Urinary bladder (tissue), 3 donors: ENCODE measurements at regions not wholly inside any gene's neighbourhood (a gene's known extent, or its start where the extent isn't known, plus 50 kb on each side); places are given as distances from the start of the nearest gene placed in this dataset.
"Not testable (repeated sequence)": the region's sequence is repeated elsewhere in the genome, so short reads cannot be mapped to it uniquely, and the experiment has no call there.

ENCODE experiments used
- DNase-seq: peaks from one replicate; pipeline ENCODE4 v3.0.0-alpha.2; 2015; ENCODE audit errors: extremely low spot score
- H3K27ac ChIP-seq: one replicate; pipeline ENCODE4 v1.5.1; 2013; ENCODE audit warnings: low read depth, mild to moderate bottlenecking, moderate library complexity
- H3K36me3 ChIP-seq: one replicate; pipeline ENCODE4 v1.6.1; 2013; ENCODE audit warnings: mild to moderate bottlenecking, moderate library complexity; ENCODE audit not compliant: insufficient read depth
- H3K4me1 ChIP-seq: one replicate; pipeline ENCODE4 v1.6.1; 2013; ENCODE audit warnings: mild to moderate bottlenecking, moderate library complexity; ENCODE audit not compliant: insufficient read depth
- H3K4me3 ChIP-seq: one replicate; pipeline ENCODE4 v1.5.1; 2013; ENCODE audit warnings: low read depth, low read length
- WGBS: extraction: QIAGEN DNeasy Blood & Tissue Kit; methylation state at CpG from one replicate; pipeline ENCODE4 v1.1.7; 2013; 5-methylcytosine and 5-hydroxymethylcytosine counted together
- donor health status: healthy with polysubstance abuse.
- donor health status: healthy.

DNA sequence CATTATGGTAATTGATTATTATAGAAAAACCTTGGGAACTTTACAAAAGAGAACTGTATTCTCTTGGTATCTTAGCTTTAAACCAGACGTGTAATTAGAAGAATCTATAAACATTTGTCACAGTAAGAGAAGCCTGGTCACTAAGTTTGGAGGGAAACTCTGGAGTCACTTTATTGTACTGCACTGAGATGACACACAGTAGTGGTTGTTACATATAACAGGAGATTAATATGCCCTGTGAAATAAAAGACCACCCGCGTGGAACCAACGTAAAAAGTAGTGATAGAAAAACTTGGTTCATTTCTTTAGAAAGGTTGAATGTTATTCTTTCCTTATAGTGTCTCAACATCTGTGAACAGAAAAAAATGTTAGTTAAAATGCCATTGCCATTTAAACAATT is 416.1 kb downstream of the MDFIC start:
- DNase-seq: no peak
- Histone ChIP-seq H3K4me3 (no peak overlapping the region), H3K36me3 (no peaks in the 10 kb centered on the region), H3K4me1 (no peaks in the 10 kb centered on the region), H3K27ac (no peak overlapping the region)
- WGBS: 76% methylated on average over 4 of the region's 4 CpGs

- whole genome bisulfite sequencing: 77% methylated on average over 3 of the region's 3 CpGs
- no peak overlapping the region for H3K4me3 ChIP-seq
- no peak for DNase-seq
- H3K4me1 ChIP-seq: no peaks in the 10 kb centered on the region
- H3K36me3 ChIP-seq: no peaks in the 10 kb centered on the region
- no peak overlapping the region for H3K27ac ChIP-seq
These were observed 410.8 kb downstream of the MDFIC start for GRCh38 chr7:115332691-115333090.

GRCh38 chr7:115329006-115329405 is 407.1 kb downstream of the MDFIC start:
- Histone ChIP-seq H3K27ac (no peak overlapping the region), H3K4me1 (no peaks in the 10 kb centered on the region), H3K36me3 (no peaks in the 10 kb centered on the region), H3K4me3 (no peak overlapping the region)
- no peak for DNase-seq
- WGBS: 76% methylated on average over 2 of the region's 2 CpGs

- 81% methylated on average over 3 of the region's 3 CpGs for WGBS
- H3K4me1 ChIP-seq: no peaks in the 10 kb centered on the region
- no peaks in the 10 kb centered on the region for H3K36me3 ChIP-seq
- no peak overlapping the region for H3K27ac ChIP-seq
- H3K4me3 ChIP-seq: no peak overlapping the region
- no peak for DNase-seq
These were observed 406.1 kb downstream of the MDFIC start for GRCh38 chr7:115328018-115328417.

DNA sequence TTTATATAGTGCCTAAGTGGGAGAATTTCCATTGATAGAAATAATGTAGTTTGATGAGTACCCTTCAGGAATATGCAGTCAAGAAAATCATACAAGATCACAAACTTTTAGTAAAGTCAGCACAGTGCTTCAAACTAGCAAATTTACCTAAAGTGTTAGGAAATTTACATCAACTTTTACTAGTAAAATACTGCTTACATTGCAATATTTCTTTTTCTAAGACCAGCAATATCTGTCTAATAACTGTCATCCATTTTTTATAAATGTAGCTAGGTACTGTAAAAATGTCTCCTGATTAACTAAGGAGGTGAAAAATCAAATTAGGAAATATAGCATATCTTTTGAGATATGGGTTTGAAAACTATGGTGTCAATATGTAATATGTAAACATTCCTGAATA is 405.4 kb downstream of the MDFIC start:
- no peak for DNase-seq
- Histone ChIP-seq H3K4me1 (no peaks in the 10 kb centered on the region), H3K36me3 (no peaks in the 10 kb centered on the region), H3K4me3 (no peak overlapping the region), H3K27ac (no peak overlapping the region)

DNA sequence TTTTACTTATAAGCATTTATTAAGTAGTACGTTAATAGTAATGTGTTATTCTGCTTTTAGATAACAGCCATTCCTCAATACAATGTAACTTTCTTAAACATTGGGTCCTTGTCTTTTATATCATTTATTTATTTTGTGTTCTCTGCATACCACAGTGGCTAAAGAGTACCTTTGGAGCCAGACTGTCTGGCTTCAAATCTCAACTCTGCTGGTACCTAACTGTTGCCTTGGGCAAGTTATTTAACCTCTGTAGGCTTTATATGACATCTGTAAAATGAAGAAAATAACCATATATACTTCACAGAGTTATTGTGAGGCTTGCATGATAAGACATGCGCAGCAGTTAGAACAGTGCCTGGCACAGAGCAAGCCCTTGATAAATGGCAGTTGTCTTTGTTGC is 397.6 kb downstream of the MDFIC start:
- H3K36me3 ChIP-seq: no peaks in the 10 kb centered on the region
- DNase-seq: no peak
- no peaks in the 10 kb centered on the region for H3K4me1 ChIP-seq
- H3K4me3 ChIP-seq: no peak overlapping the region
- 83% methylated on average over 2 of the region's 2 CpGs for WGBS
- H3K27ac ChIP-seq: no peak overlapping the region

DNA sequence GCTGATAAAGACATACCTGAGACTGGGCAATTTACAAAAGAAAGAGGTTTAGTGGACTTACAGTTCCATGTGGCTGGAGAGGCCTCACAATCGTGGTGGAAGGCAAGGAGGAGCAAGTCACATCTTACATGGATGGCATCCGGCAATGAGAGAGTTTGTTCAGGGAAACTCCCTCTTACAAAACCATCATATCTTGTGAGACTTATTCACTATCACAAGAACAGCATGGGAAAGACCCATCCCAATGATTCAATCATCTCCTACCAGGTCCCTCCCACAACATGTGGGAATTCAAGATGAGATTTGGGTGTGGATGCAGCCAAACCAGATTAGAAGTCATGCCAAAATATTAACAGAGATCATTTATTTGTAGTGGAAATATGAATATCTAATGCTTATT is 388.4 kb downstream of the MDFIC start:
- not testable (repeated sequence) for H3K36me3 ChIP-seq, DNase-seq, H3K4me3 ChIP-seq, H3K4me1 ChIP-seq, H3K27ac ChIP-seq
- WGBS: 92% methylated on average over 2 of the region's 2 CpGs

GRCh38 chr7:115306586-115306985 is 384.7 kb downstream of the MDFIC start:
- DNase-seq: peak; percentile 37
- no peaks in the 10 kb centered on the region for H3K36me3 ChIP-seq
- H3K27ac ChIP-seq: no peak overlapping the region
- no peaks in the 10 kb centered on the region for H3K4me1 ChIP-seq
- H3K4me3 ChIP-seq: no peak overlapping the region
- 47% methylated on average over 2 of the region's 2 CpGs for WGBS

DNA sequence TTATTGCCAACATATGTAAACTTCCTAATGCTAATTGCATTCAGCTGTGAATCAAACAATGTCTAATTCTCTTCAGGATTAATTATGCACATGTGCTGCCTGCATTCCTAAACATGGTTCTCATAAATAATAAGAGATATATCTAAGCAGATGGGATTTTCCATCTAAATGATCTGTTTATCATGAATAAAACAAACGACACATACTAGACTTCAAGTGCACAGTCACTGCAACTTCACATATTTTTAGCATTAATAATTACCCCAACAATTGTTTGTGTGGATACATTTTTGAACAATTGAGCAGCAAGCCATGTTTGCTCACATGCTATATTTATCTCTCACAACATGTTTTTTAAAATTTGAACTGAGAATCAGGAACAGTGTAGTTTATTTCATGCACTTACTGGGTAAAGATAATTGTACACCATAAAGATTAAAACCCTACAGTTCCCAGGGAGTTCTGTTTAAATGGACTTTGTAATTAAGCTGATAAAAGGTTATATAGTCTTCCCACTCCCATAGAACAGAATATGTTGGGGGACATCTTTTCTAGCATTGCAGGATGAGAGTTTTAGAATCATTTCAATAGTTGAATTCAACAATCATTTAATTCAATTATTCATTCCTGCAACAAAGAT is 378.5 kb downstream of the MDFIC start:
- no peaks in the 10 kb centered on the region for H3K36me3 ChIP-seq
- no peak for DNase-seq
- no peak overlapping the region for H3K4me3 ChIP-seq
- H3K4me1 ChIP-seq: no peaks in the 10 kb centered on the region
- WGBS: 36% methylated on average over 1 of the region's 1 CpG
- H3K27ac ChIP-seq: no peak overlapping the region

GRCh38 chr7:115299397-115300037 is 377.6 kb downstream of the MDFIC start:
- DNase-seq: no peak
- Histone ChIP-seq H3K27ac (no peak overlapping the region), H3K36me3 (no peaks in the 10 kb centered on the region), H3K4me3 (no peak overlapping the region), H3K4me1 (no peaks in the 10 kb centered on the region)
- 73% methylated on average over 6 of the region's 6 CpGs for WGBS

GRCh38 chr7:115297656-115298055 is 375.8 kb downstream of the MDFIC start:
- Histone ChIP-seq H3K4me3 (no peak overlapping the region), H3K36me3 (no peaks in the 10 kb centered on the region), H3K4me1 (no peaks in the 10 kb centered on the region), H3K27ac (no peak overlapping the region)
- no peak for DNase-seq

GRCh38 chr7:115293628-115294240 is 371.8 kb downstream of the MDFIC start:
- Histone ChIP-seq H3K4me3 (no peak overlapping the region), H3K27ac (no peak overlapping the region), H3K36me3 (no peaks in the 10 kb centered on the region), H3K4me1 (no peaks in the 10 kb centered on the region)
- DNase-seq: no peak
- WGBS: 75% methylated on average over 6 of the region's 6 CpGs

DNA sequence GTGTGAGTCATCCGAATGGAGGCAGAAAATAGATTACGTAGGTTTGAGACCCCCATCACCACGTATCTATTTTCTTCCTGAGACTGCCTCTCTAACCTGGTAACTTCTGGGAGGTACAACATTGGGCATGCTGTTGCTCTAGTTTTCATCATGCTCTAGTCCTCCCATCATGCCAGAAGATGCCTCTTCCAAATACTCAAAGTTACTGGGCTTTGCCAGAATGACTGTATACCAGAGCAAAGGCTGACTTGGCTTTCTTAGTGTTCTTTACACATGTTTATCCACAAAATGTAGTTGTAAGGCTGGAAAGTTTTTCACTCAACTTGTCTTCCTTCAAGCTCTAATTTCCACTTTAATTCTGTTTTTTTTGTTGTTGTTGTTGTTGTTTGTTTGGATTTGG is 370.5 kb downstream of the MDFIC start:
- H3K4me1 ChIP-seq: no peaks in the 10 kb centered on the region
- H3K4me3 ChIP-seq: no peak overlapping the region
- no peaks in the 10 kb centered on the region for H3K36me3 ChIP-seq
- H3K27ac ChIP-seq: no peak overlapping the region
- WGBS: 93% methylated on average over 3 of the region's 3 CpGs
- DNase-seq: no peak

DNA sequence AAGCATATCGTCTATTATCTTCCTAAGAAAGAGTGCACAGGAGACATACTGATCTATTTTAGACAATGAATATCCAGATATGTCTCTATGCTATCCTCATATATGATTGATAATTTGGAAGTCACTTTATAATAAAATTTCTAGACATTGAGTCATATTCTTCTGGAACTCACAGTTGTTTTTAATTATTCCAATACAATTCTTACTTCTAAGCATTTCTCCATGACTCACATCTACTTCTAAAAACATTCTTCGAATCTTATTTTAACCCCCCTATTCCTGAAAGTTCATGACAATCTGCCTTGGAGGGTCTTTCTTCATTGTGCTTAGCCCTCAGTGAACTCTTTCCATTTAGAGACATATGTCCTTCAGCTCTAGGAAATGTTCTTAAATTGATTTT is 368.1 kb downstream of the MDFIC start:
- Histone ChIP-seq H3K4me3 (no peak overlapping the region), H3K27ac (no peak overlapping the region), H3K4me1 (no peaks in the 10 kb centered on the region), H3K36me3 (no peaks in the 10 kb centered on the region)
- 87% methylated on average over 2 of the region's 2 CpGs for WGBS
- DNase-seq: no peak
